Neuronal stem cell (in vitro differentiated cells): ENCODE measurements at regions not wholly inside any gene's neighbourhood (a gene's known extent, or its start where the extent isn't known, plus 50 kb on each side); places are given as distances from the start of the nearest gene placed in this dataset.
"Not testable (repeated sequence)": the region's sequence is repeated elsewhere in the genome, so short reads cannot be mapped to it uniquely, and the experiment has no call there.

Source experiments
- DNase-seq: peaks from one replicate; pipeline ENCODE4 v3.0.0-alpha.2; 2013; ENCODE audit warnings: low spot score
- H2AFZ ChIP-seq: one replicate; pipeline ENCODE4 v1.6.1; 2013; ENCODE audit warnings: mild to moderate bottlenecking, low read length, inconsistent platforms
- H2AK5ac ChIP-seq: 2 replicates; pipeline ENCODE4 v1.6.1; 2013; ENCODE audit warnings: low read depth, mild to moderate bottlenecking, inconsistent platforms, low read length, moderate library complexity, mixed read lengths
- H2BK120ac ChIP-seq: 2 replicates; pipeline ENCODE4 v1.6.1; 2013; ENCODE audit warnings: low read depth, mild to moderate bottlenecking, inconsistent platforms, low read length, moderate library complexity, mixed read lengths
- H2BK12ac ChIP-seq: one replicate; pipeline ENCODE4 v1.6.1; 2013; ENCODE audit warnings: low read length, inconsistent platforms
- H2BK15ac ChIP-seq: 2 replicates; pipeline ENCODE4 v1.6.1; 2013; ENCODE audit warnings: mild to moderate bottlenecking, low read length, inconsistent platforms, mixed read lengths
- H2BK5ac ChIP-seq: one replicate; pipeline ENCODE4 v1.6.1; 2013; ENCODE audit warnings: inconsistent platforms, mild to moderate bottlenecking, low read length, moderate library complexity
- H3K14ac ChIP-seq: one replicate; pipeline ENCODE4 v1.6.1; 2013; ENCODE audit warnings: low read length, inconsistent platforms
- H3K18ac ChIP-seq: 2 replicates; pipeline ENCODE4 v1.6.1; 2013; ENCODE audit warnings: low read length, inconsistent platforms
- H3K23ac ChIP-seq: 2 replicates; pipeline ENCODE4 v1.6.1; 2013; ENCODE audit warnings: low read depth, mild to moderate bottlenecking, mixed read lengths, low read length, inconsistent platforms; ENCODE audit not compliant: poor library complexity
- H3K27ac ChIP-seq: replicated peaks from 3 replicates; pipeline ENCODE4 v1.5.1; 2013; ENCODE audit warnings: low read length, inconsistent platforms
- H3K27me3 ChIP-seq, 3 experiments: 2 replicates each; pipeline ENCODE4 v1.6.1; 2013; ENCODE audit warnings: low read length in 3 of 3, mild to moderate bottlenecking in 2 of 3, inconsistent platforms in 1 of 3, low read depth in 1 of 3, mixed read lengths in 1 of 3, moderate library complexity in 1 of 3; ENCODE audit not compliant: control insufficient read depth in 3 of 3, insufficient read depth in 3 of 3
- H3K36me3 ChIP-seq, 2 donors: replicated peaks in 1 of 2; 2 replicates each; pipeline ENCODE4 v1.6.1; 2013; ENCODE audit warnings: low read length in 2 of 2; ENCODE audit not compliant: control insufficient read depth in 2 of 2, insufficient read depth in 2 of 2
- H3K4ac ChIP-seq: 2 replicates; pipeline ENCODE4 v1.6.1; 2013; ENCODE audit warnings: inconsistent platforms, mild to moderate bottlenecking, low read length, moderate library complexity
- H3K4me1 ChIP-seq, 2 donors: 1 replicate in 1 of 2; 2 replicates in 1 of 2; pipeline ENCODE4 v1.6.1; 2013; ENCODE audit warnings: low read length in 2 of 2, low read depth in 1 of 2; ENCODE audit not compliant: control insufficient read depth in 2 of 2, insufficient read depth in 1 of 2
- H3K4me2 ChIP-seq: one replicate; pipeline ENCODE4 v1.6.1; 2013; ENCODE audit warnings: mild to moderate bottlenecking, low read length, inconsistent platforms; ENCODE audit not compliant: insufficient read depth, poor library complexity, severe bottlenecking
- H3K4me3 ChIP-seq, 2 donors: 2 replicates each; pipeline ENCODE4 v1.5.1; 2013; ENCODE audit warnings: low read length in 2 of 2, mild to moderate bottlenecking in 2 of 2, inconsistent platforms in 1 of 2, moderate library complexity in 1 of 2
- H3K79me1 ChIP-seq: one replicate; pipeline ENCODE4 v1.6.1; 2013; ENCODE audit warnings: low read depth, mild to moderate bottlenecking, inconsistent platforms, low read length, moderate library complexity
- H3K9ac ChIP-seq: one replicate; pipeline ENCODE4 v1.6.1; 2013; ENCODE audit warnings: mild to moderate bottlenecking, low read depth, low read length, inconsistent platforms; ENCODE audit not compliant: poor library complexity
- H3K9me3 ChIP-seq, 2 donors: replicated peaks in 1 of 2; 2 replicates each; pipeline versions ENCODE3 to v1.6.1; 2013; ENCODE audit warnings: low read length in 2 of 2, mild to moderate bottlenecking in 2 of 2, inconsistent platforms in 1 of 2, low read depth in 1 of 2, mixed read lengths in 1 of 2, moderate library complexity in 1 of 2; ENCODE audit not compliant: control insufficient read depth in 2 of 2, insufficient read depth in 1 of 2
- H4K8ac ChIP-seq: one replicate; pipeline ENCODE4 v1.6.1; 2013; ENCODE audit warnings: low read depth, mild to moderate bottlenecking, inconsistent platforms, low read length, moderate library complexity
- H4K91ac ChIP-seq: one replicate; pipeline ENCODE4 v1.6.1; 2013; ENCODE audit warnings: low read length, low read depth, mild to moderate bottlenecking, inconsistent platforms; ENCODE audit not compliant: poor library complexity
- WGBS, 2 donors: extraction: QIAGEN DNeasy Blood & Tissue Kit; methylation state at CpG; one replicate each; pipeline ENCODE4 v1.1.7; 2013; ENCODE audit warnings: missing lambda C conversion rate in 2 of 2, mixed read lengths in 1 of 2; ENCODE audit not compliant: insufficient read length in 2 of 2, insufficient replicate concordance in 1 of 2; ENCODE audit errors: extremely low coverage in 2 of 2; 5-methylcytosine and 5-hydroxymethylcytosine counted together

GRCh38 chr11:96538622-96539021 lies 148.8 kb downstream of the JRKL start:
- H3K23ac ChIP-seq = no peak overlapping the region
- no peak overlapping the region for H2BK12ac ChIP-seq
- no peaks in the 10 kb centered on the region for H3K27me3 ChIP-seq
- no peak overlapping the region for H2BK15ac ChIP-seq
- no peaks in the 10 kb centered on the region for H3K36me3 ChIP-seq
- H3K27ac ChIP-seq = no peak overlapping the region
- no peak overlapping the region for H2AFZ ChIP-seq
- H3K9ac ChIP-seq = no peak overlapping the region
- H3K9me3 ChIP-seq = no peaks in the 10 kb centered on the region
- no peak overlapping the region for H3K4me3 ChIP-seq
- H3K4ac ChIP-seq = no peak overlapping the region
- H4K91ac ChIP-seq = no peak overlapping the region
- no peaks in the 10 kb centered on the region for H3K4me1 ChIP-seq
- no peaks in the 10 kb centered on the region for H3K79me1 ChIP-seq
- DNase-seq = no peak
- no peak overlapping the region for H2BK5ac ChIP-seq
- H4K8ac ChIP-seq = no peak overlapping the region
- H2AK5ac ChIP-seq = no peak overlapping the region
- H3K14ac ChIP-seq = no peak overlapping the region
- H2BK120ac ChIP-seq = no peak overlapping the region
- H3K18ac ChIP-seq = no peak overlapping the region
- no peak overlapping the region for H3K4me2 ChIP-seq

- no peak overlapping the region for H3K4ac ChIP-seq
- no peak overlapping the region for H3K4me2 ChIP-seq
- no peak overlapping the region for H2AFZ ChIP-seq
- no peak overlapping the region for H3K23ac ChIP-seq
- WGBS, 2 donors = no CpG with 5 or more reads among the region's 1 CpG
- no peak overlapping the region for H2BK120ac ChIP-seq
- no peak for DNase-seq
- H2BK12ac ChIP-seq = no peak overlapping the region
- H4K91ac ChIP-seq = no peak overlapping the region
- no peak overlapping the region for H2BK5ac ChIP-seq
- no peak overlapping the region for H3K18ac ChIP-seq
- H3K9me3 ChIP-seq = peaks cover 0 to 2% of the 10 kb centered on the region in 2 donors
- H3K4me3 ChIP-seq = no peak overlapping the region
- H3K27ac ChIP-seq = no peak overlapping the region
- peaks cover 0 to 3% of the 10 kb centered on the region in 2 donors for H3K4me1 ChIP-seq
- H2BK15ac ChIP-seq = no peak overlapping the region
- no peaks in the 10 kb centered on the region for H3K79me1 ChIP-seq
- no peaks in the 10 kb centered on the region for H3K36me3 ChIP-seq
- no peak overlapping the region for H3K9ac ChIP-seq
- H3K14ac ChIP-seq = no peak overlapping the region
- no peaks in the 10 kb centered on the region for H3K27me3 ChIP-seq
- H2AK5ac ChIP-seq = no peak overlapping the region
- no peak overlapping the region for H4K8ac ChIP-seq
Observed at GRCh38 chr11:96540875-96541274, 151.1 kb downstream of the JRKL start.

DNA sequence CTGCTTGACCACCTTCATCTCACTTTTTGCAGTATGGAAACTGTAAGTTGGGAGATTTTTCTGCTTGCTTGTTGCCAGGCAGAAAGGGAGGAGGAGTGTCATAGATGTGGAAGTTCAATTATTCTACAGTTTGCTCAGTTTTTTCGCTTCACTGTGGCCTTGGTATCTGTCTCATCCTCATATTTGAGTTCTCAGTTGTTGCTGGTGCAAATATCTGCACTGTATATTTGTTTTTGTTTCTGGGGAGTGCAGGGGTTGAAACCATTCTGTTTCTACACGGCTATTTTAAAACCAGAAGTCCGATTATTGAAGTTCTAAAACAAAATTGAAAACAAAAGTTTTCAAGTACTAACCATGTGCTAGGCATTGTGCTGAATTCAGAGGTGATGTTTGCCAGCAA lies 153.4 kb downstream of the JRKL start:
- no peak overlapping the region for H3K4ac ChIP-seq
- no peak overlapping the region for H2BK120ac ChIP-seq
- DNase-seq = no peak
- no CpG with 5 or more reads among the region's 3 CpGs for WGBS, 2 donors
- no peak overlapping the region for H2AFZ ChIP-seq
- no peak overlapping the region for H3K4me3 ChIP-seq
- no peaks in the 10 kb centered on the region for H3K79me1 ChIP-seq
- no peak overlapping the region for H3K23ac ChIP-seq
- H3K27me3 ChIP-seq = no peaks in the 10 kb centered on the region
- no peaks in the 10 kb centered on the region for H3K36me3 ChIP-seq
- H2BK5ac ChIP-seq = no peak overlapping the region
- H4K91ac ChIP-seq = no peak overlapping the region
- no peak overlapping the region for H3K27ac ChIP-seq
- H3K14ac ChIP-seq = no peak overlapping the region
- H2AK5ac ChIP-seq = no peak overlapping the region
- H3K9me3 ChIP-seq = peaks cover 0 to 2% of the 10 kb centered on the region in 2 donors
- H2BK15ac ChIP-seq = no peak overlapping the region
- H3K4me1 ChIP-seq = peaks cover 0 to 3% of the 10 kb centered on the region in 2 donors
- no peak overlapping the region for H3K9ac ChIP-seq
- no peak overlapping the region for H4K8ac ChIP-seq
- H3K4me2 ChIP-seq = no peak overlapping the region
- no peak overlapping the region for H2BK12ac ChIP-seq
- H3K18ac ChIP-seq = no peak overlapping the region

GRCh38 chr11:96545192-96545591 lies 155.4 kb downstream of the JRKL start:
- not testable (repeated sequence) for H2BK15ac ChIP-seq, DNase-seq, H3K36me3 ChIP-seq, H3K18ac ChIP-seq, H3K4me2 ChIP-seq, H3K4ac ChIP-seq, H4K91ac ChIP-seq, H3K27ac ChIP-seq, H3K27me3 ChIP-seq, H2BK12ac ChIP-seq, H3K79me1 ChIP-seq, H3K23ac ChIP-seq, H2BK5ac ChIP-seq, H3K4me1 ChIP-seq, H3K9ac ChIP-seq, H2BK120ac ChIP-seq, H4K8ac ChIP-seq, H2AK5ac ChIP-seq, H3K9me3 ChIP-seq
- Histone ChIP-seq H3K4me3 (peak overlapping the region in 1 of 2 donors; percentile 55), H2AFZ (peak overlapping the region; percentile 55), H3K14ac (peak overlapping the region; percentile 21)
- no CpG with 5 or more reads among the region's 8 CpGs for WGBS, 2 donors
